CD4-positive, alpha-beta T cell treated with Interleukin-4 for 4 hours (primary cell): ENCODE measurements at regions not wholly inside any gene's neighbourhood (a gene's known extent, or its start where the extent isn't known, plus 50 kb on each side); places are given as distances from the start of the nearest gene placed in this dataset.
"Not testable (repeated sequence)": the region's sequence is repeated elsewhere in the genome, so short reads cannot be mapped to it uniquely, and the experiment has no call there.

Experiments
- DNase-seq: peaks from one replicate; pipeline ENCODE4 v3.0.0-alpha.2; 2020

GRCh38 chr15:79608066-79608864 is 176.1 kb downstream of the MINAR1 start:
- DNase-seq = no peak

- no peak for DNase-seq
Measured at GRCh38 chr15:79609506-79609905, 177.4 kb downstream of the MINAR1 start.

GRCh38 chr15:79610021-79610420 is 177.9 kb downstream of the MINAR1 start:
- no peak for DNase-seq

GRCh38 chr15:79615754-79616153 is 183.6 kb downstream of the MINAR1 start:
- no peak for DNase-seq

- DNase-seq = no peak
Measured at GRCh38 chr15:79617071-79617470, 184.9 kb downstream of the MINAR1 start.

GRCh38 chr15:79620112-79620857 is 188.1 kb downstream of the MINAR1 start:
- DNase-seq = no peak

- not testable (repeated sequence) for DNase-seq
Measured at GRCh38 chr15:79621805-79622204, 189.7 kb downstream of the MINAR1 start.

GRCh38 chr15:79623488-79623887 is 191.4 kb downstream of the MINAR1 start:
- no peak for DNase-seq

GRCh38 chr15:79629687-79630086 is 197.6 kb downstream of the MINAR1 start:
- no peak for DNase-seq

- DNase-seq = no peak
Measured at GRCh38 chr15:79632457-79632856, 200.3 kb downstream of the MINAR1 start.

GRCh38 chr15:79635149-79635771 is 203.1 kb downstream of the MINAR1 start:
- no peak for DNase-seq

- no peak for DNase-seq
Measured at GRCh38 chr15:79635897-79636561, 203.9 kb downstream of the MINAR1 start.

GRCh38 chr15:79640206-79640605 is 208.1 kb downstream of the MINAR1 start:
- DNase-seq = no peak

GRCh38 chr15:79641841-79642240 is 209.7 kb downstream of the MINAR1 start:
- DNase-seq = no peak

GRCh38 chr15:79643393-79643792 is 211.3 kb downstream of the MINAR1 start:
- no peak for DNase-seq

GRCh38 chr15:79644091-79644490 is 212.0 kb downstream of the MINAR1 start:
- DNase-seq = no peak

GRCh38 chr15:79652972-79653371 is 220.8 kb downstream of the MINAR1 start:
- not testable (repeated sequence) for DNase-seq

- no peak for DNase-seq
Measured at GRCh38 chr15:79653533-79653932, 221.4 kb downstream of the MINAR1 start.

GRCh38 chr15:79656151-79657000 is 224.2 kb downstream of the MINAR1 start:
- no peak for DNase-seq

- DNase-seq = no peak
Measured at GRCh38 chr15:79657722-79658121, 225.6 kb downstream of the MINAR1 start.

- DNase-seq = no peak
Measured at GRCh38 chr15:79659691-79660090, 227.6 kb downstream of the MINAR1 start.

- DNase-seq = no peak
Measured at GRCh38 chr15:79661411-79661810, 229.3 kb downstream of the MINAR1 start.
